IMR-90 (cell line): ENCODE measurements at regions not wholly inside any gene's neighbourhood (a gene's known extent, or its start where the extent isn't known, plus 50 kb on each side); places are given as distances from the start of the nearest gene placed in this dataset.

Source experiments
- ATAC-seq: fragments of 200-7000 bp; cut with Tn5 transposase; 2 replicates; pipeline ENCODE4 v1.9.1; 2020; ENCODE audit warnings: low read depth, mild to moderate bottlenecking, moderate library complexity
- BruUV-seq: library from RNA; stranded (reverse); fragments of 400-500 nt; replicated peaks from 2 replicates; lab custom pipeline; 2021; lab: Mats Ljungman, UMichigan
- CTCF ChIA-PET: fragments of 300-600 bp; formaldehyde crosslinking; extraction: SDS; loops from one replicate; lab custom pipeline; 2021; ENCODE audit warnings: antibody characterized with exemption; lab: Yijun Ruan, JAX
- POLR2A ChIA-PET: fragments of 300-600 bp; sonication (Branson Sonifier 250); formaldehyde crosslinking; loops from one replicate; lab custom pipeline; 2022; ENCODE audit warnings: antibody characterized with exemption; ENCODE audit not compliant: unreplicated experiment; lab: Charles Lee
- DNase-seq: peaks from one replicate; pipeline ENCODE4 v3.0.0; 2013
- H2AFZ ChIP-seq: replicated peaks from 2 replicates; pipeline ENCODE3; 2013; ENCODE audit warnings: low read length, mild to moderate bottlenecking; ENCODE audit not compliant: poor library complexity
- H2AK5ac ChIP-seq: 2 replicates; pipeline ENCODE4 v1.6.1; 2013; ENCODE audit warnings: low read depth, low read length, inconsistent platforms
- H2AK9ac ChIP-seq: replicated peaks from 2 replicates; pipeline ENCODE3; 2013; ENCODE audit warnings: mild to moderate bottlenecking, low read depth, low read length, moderate library complexity; ENCODE audit not compliant: poor library complexity
- H2BK120ac ChIP-seq: 2 replicates; pipeline ENCODE4 v1.6.1; 2013; ENCODE audit warnings: low read depth, low read length, inconsistent platforms
- H2BK15ac ChIP-seq: 3 replicates; pipeline ENCODE4 v1.6.1; 2013; ENCODE audit warnings: low read depth, low read length, inconsistent platforms
- H2BK20ac ChIP-seq: 2 replicates; pipeline ENCODE4 v1.6.1; 2013; ENCODE audit warnings: low read depth, mild to moderate bottlenecking, inconsistent platforms, low read length, moderate library complexity
- H2BK5ac ChIP-seq: 2 replicates; pipeline ENCODE4 v1.6.1; 2013; ENCODE audit warnings: mild to moderate bottlenecking, low read depth, low read length, inconsistent platforms; ENCODE audit not compliant: poor library complexity, severe bottlenecking
- H3K14ac ChIP-seq: replicated peaks from 2 replicates; pipeline ENCODE4 v1.6.1; 2013; ENCODE audit warnings: low read depth, low read length, inconsistent platforms
- H3K18ac ChIP-seq: 2 replicates; pipeline ENCODE4 v1.6.1; 2013; ENCODE audit warnings: low read depth, low read length, control low read depth
- H3K23ac ChIP-seq: 2 replicates; pipeline ENCODE4 v1.6.1; 2013; ENCODE audit warnings: low read depth, low read length, inconsistent platforms
- H3K27ac ChIP-seq: 2 replicates; pipeline ENCODE4 v1.5.1; 2013; ENCODE audit warnings: mild to moderate bottlenecking, control low read depth, low read length; ENCODE audit not compliant: insufficient read depth
- H3K27me3 ChIP-seq: 2 replicates; pipeline ENCODE4 v1.6.1; 2013; ENCODE audit warnings: low read length; ENCODE audit not compliant: control insufficient read depth, insufficient read depth
- H3K36me3 ChIP-seq: 2 replicates; pipeline ENCODE4 v1.6.1; 2013; ENCODE audit warnings: low read length, mixed read lengths; ENCODE audit not compliant: control insufficient read depth, insufficient read depth
- H3K4ac ChIP-seq: 2 replicates; pipeline ENCODE4 v1.6.1; 2013; ENCODE audit warnings: low read depth, low read length, inconsistent platforms
- H3K4me1 ChIP-seq: 2 replicates; pipeline ENCODE4 v1.6.1; 2013; ENCODE audit warnings: low read length, mixed read lengths; ENCODE audit not compliant: control insufficient read depth, insufficient read depth
- H3K4me2 ChIP-seq: 2 replicates; pipeline ENCODE4 v1.6.1; 2013; ENCODE audit warnings: low read depth, mild to moderate bottlenecking, control low read depth, low read length, moderate library complexity
- H3K4me3 ChIP-seq: 2 replicates; pipeline ENCODE4 v1.5.1; 2013; ENCODE audit warnings: low read depth, mild to moderate bottlenecking, control low read depth, low read length, moderate library complexity; ENCODE audit not compliant: insufficient read depth
- H3K56ac ChIP-seq: 2 replicates; pipeline ENCODE4 v1.6.1; 2013; ENCODE audit warnings: low read length, inconsistent platforms; ENCODE audit not compliant: insufficient read depth; ENCODE audit errors: extremely low read depth
- H3K79me1 ChIP-seq, 2 experiments: 2 replicates each; pipeline ENCODE4 v1.6.1; 2013; ENCODE audit warnings: low read length in 2 of 2, inconsistent platforms in 1 of 2, low read depth in 1 of 2
- H3K9ac ChIP-seq: 2 replicates; pipeline ENCODE4 v1.6.1; 2013; ENCODE audit warnings: low read depth, low read length, control low read depth
- H3K9me1 ChIP-seq: 2 replicates; pipeline ENCODE4 v1.6.1; 2013; ENCODE audit warnings: low read length, inconsistent platforms; ENCODE audit not compliant: insufficient read depth
- H3K9me3 ChIP-seq: 2 replicates; pipeline ENCODE4 v1.6.1; 2013; ENCODE audit warnings: low read length; ENCODE audit not compliant: control insufficient read depth, insufficient read depth
- H4K20me1 ChIP-seq: 2 replicates; pipeline ENCODE4 v1.6.1; 2013; ENCODE audit warnings: low read length, inconsistent platforms; ENCODE audit not compliant: insufficient read depth
- H4K5ac ChIP-seq: 2 replicates; pipeline ENCODE4 v1.6.1; 2013; ENCODE audit warnings: mild to moderate bottlenecking, low read depth, low read length, control low read depth
- H4K8ac ChIP-seq, 2 experiments: 2 replicates each; pipeline ENCODE4 v1.6.1; 2013; ENCODE audit warnings: low read depth in 2 of 2, low read length in 2 of 2, control low read depth in 1 of 2, inconsistent platforms in 1 of 2
- H4K91ac ChIP-seq: 2 replicates; pipeline ENCODE4 v1.6.1; 2013; ENCODE audit warnings: low read depth, low read length, inconsistent platforms; ENCODE audit not compliant: insufficient read depth
- BHLHE40 ChIP-seq: fragments of 150-350 bp; IDR thresholded peaks from 2 replicates; pipeline ENCODE4 v1.6.1; 2016; ENCODE audit warnings: mild to moderate bottlenecking, low read depth, low read length
- CEBPB ChIP-seq: IDR thresholded peaks from 2 replicates; pipeline ENCODE4 v1.6.1; 2012; ENCODE audit warnings: low read depth, low read length, improper control_type of control experiment
- CHD1 ChIP-seq: IDR thresholded peaks from 2 replicates; pipeline ENCODE4 v1.6.1; 2012; ENCODE audit warnings: low read depth, low read length, improper control_type of control experiment
- CTCF ChIP-seq: conservative IDR thresholded peaks from 2 replicates; pipeline ENCODE4 v1.5.1; 2012; ENCODE audit warnings: mild to moderate bottlenecking, low read depth, low read length, improper control_type of control experiment
- ELK1 ChIP-seq: fragments of 150-350 bp; IDR thresholded peaks from 2 replicates; pipeline ENCODE4 v1.6.1; 2016; ENCODE audit warnings: low read depth, mild to moderate bottlenecking, low read length, moderate library complexity, borderline replicate concordance
- FOS ChIP-seq: fragments of 150-350 bp; IDR thresholded peaks from 2 replicates; pipeline ENCODE4 v1.6.1; 2016; ENCODE audit warnings: low read depth, low read length
- MAFK ChIP-seq: IDR thresholded peaks from 2 replicates; pipeline ENCODE4 v1.6.1; 2012; ENCODE audit warnings: low read depth, low read length, improper control_type of control experiment
- MAZ ChIP-seq: IDR thresholded peaks from 2 replicates; pipeline ENCODE4 v1.6.1; 2012; ENCODE audit warnings: low read depth, mild to moderate bottlenecking, low read length, improper control_type of control experiment, moderate library complexity, borderline replicate concordance
- MXI1 ChIP-seq: IDR thresholded peaks from 2 replicates; pipeline ENCODE4 v1.6.1; 2012; ENCODE audit warnings: low read depth, mild to moderate bottlenecking, low read length, moderate library complexity, borderline replicate concordance
- NFE2L2 ChIP-seq: fragments of 150-350 bp; IDR thresholded peaks from 2 replicates; pipeline ENCODE4 v1.6.1; 2016; ENCODE audit warnings: low read depth, mild to moderate bottlenecking, low read length
- POLR2A ChIP-seq: IDR thresholded peaks from 2 replicates; pipeline ENCODE4 v1.6.1; 2012; ENCODE audit warnings: mild to moderate bottlenecking, low read depth, low read length
- RAD21 ChIP-seq: IDR thresholded peaks from 2 replicates; pipeline ENCODE4 v1.6.1; 2012; ENCODE audit warnings: low read length, improper control_type of control experiment
- RCOR1 ChIP-seq: IDR thresholded peaks from 2 replicates; pipeline ENCODE4 v1.6.1; 2012; ENCODE audit warnings: mild to moderate bottlenecking, low read length, improper control_type of control experiment; ENCODE audit not compliant: insufficient replicate concordance
- RFX5 ChIP-seq: IDR thresholded peaks from 2 replicates; pipeline ENCODE4 v1.8.0; 2012; ENCODE audit warnings: low read depth, mild to moderate bottlenecking, low read length, moderate library complexity
- SMC3 ChIP-seq: fragments of 150-350 bp; IDR thresholded peaks from 2 replicates; pipeline ENCODE4 v1.6.1; 2016; ENCODE audit warnings: low read depth, mild to moderate bottlenecking, antibody characterized with exemption, low read length, moderate library complexity
- USF2 ChIP-seq: fragments of 150-350 bp; IDR thresholded peaks from 2 replicates; pipeline ENCODE4 v1.6.1; 2017; ENCODE audit warnings: mild to moderate bottlenecking, antibody characterized with exemption, low read length, low read depth
- WGBS, 2 experiments: methylation state at CpG; one replicate each; pipeline versions ENCODE4 v1.1.5 to v1.1.7; 2013; ENCODE audit warnings: missing lambda C conversion rate in 2 of 2; ENCODE audit not compliant: insufficient read length in 1 of 2; ENCODE audit errors: extremely low coverage in 2 of 2; 5-methylcytosine and 5-hydroxymethylcytosine counted together
- dilution Hi-C: fragments of 300-500 bp; cut with HindIII; formaldehyde crosslinking; loops from one replicate; pipeline ENCODE4 v1.14.3; 2018; ENCODE audit warnings: low sequenced_read_pairs; ENCODE audit not compliant: unreplicated experiment
- in situ Hi-C: fragments of 300-500 bp; cut with MboI; formaldehyde crosslinking; loops from 3 replicates; pipeline ENCODE4 v1.14.3; 2019; ENCODE audit warnings: low sequenced_read_pairs, inconsistent platforms, mixed read lengths
- intact Hi-C: fragments of 100-400 bp; cut with micrococcal nuclease; formaldehyde crosslinking; loops from 2 replicates; pipeline ENCODE4 v1.10.0; 2022

- Histone ChIP-seq H4K8ac (no peak overlapping the region), H4K5ac (no peak overlapping the region), H3K9me1 (no peaks in the 10 kb centered on the region), H3K27me3 (no peaks in the 10 kb centered on the region), H2BK5ac (no peak overlapping the region), H2AK9ac (no peak overlapping the region), H3K9ac (no peak overlapping the region), H3K18ac (no peak overlapping the region), H4K91ac (no peak overlapping the region), H3K4ac (no peak overlapping the region), H3K4me2 (no peak overlapping the region), H4K20me1 (no peaks in the 10 kb centered on the region), H2BK20ac (no peak overlapping the region), H3K9me3 (no peaks in the 10 kb centered on the region), H3K4me1 (no peaks in the 10 kb centered on the region), H3K14ac (no peak overlapping the region), H3K79me1 (no peaks in the 10 kb centered on the region), H2BK15ac (no peak overlapping the region), H2AK5ac (no peak overlapping the region), H3K27ac (no peak overlapping the region), H3K23ac (no peak overlapping the region), H3K36me3 (no peaks in the 10 kb centered on the region), H3K4me3 (no peak overlapping the region), H3K56ac (no peak overlapping the region), H2AFZ (no peak overlapping the region), H2BK120ac (no peak overlapping the region)
- DNase-seq (no peak), ATAC-seq (no peak)
- dilution Hi-C loops, result no loop called here
- in situ Hi-C loops, result no loop called here
- intact Hi-C loops, result no loop called here
- no CpG with 5 or more reads among the region's 1 CpG for whole genome bisulfite sequencing, 2 experiments
- CTCF ChIA-PET, result no interaction called here
- TF ChIP-seq CEBPB (no peak), MAZ (no peak), BHLHE40 (no peak), MXI1 (no peak), POLR2A (no peak), CTCF (no peak), RCOR1 (no peak), SMC3 (no peak), FOS (no peak), RFX5 (no peak), NFE2L2 (no peak), USF2 (no peak), MAFK (no peak), CHD1 (no peak), RAD21 (no peak), ELK1 (no peak)
- no TSS peak for BruUV-seq
- POLR2A ChIA-PET, result no interaction called here
Observed at GRCh38 chr6:88374553-88374952, 208.4 kb upstream of the CNR1 start.
